ENCODE measurements at regions not wholly inside any gene's neighbourhood (a gene's known extent, or its start where the extent isn't known, plus 50 kb on each side); places are given as distances from the start of the nearest gene placed in this dataset.

DNA sequence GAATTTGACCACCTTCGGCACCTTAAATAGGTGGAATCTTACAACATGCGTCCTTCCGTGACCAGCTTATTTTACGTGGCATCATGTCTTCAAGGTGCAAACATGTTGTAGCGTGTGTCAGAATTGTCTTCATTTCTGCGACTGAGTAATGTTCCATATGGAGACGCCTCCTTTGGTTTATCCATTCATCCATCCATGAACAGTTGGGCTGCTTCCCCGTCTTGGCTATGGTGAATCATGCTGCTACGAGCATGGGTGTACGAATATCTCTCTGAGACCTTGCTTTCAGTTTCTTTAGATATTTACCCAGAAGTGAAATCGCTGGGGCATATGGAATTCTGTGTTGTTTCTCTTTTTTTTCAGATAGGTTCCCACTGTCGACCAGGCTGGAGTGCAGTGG, 391.9 kb upstream of the IRX2 start:
- TF ChIP-seq POLR2A (IDR thresholded peaks at IDR 0.05), result no peak
- TF ChIP-seq CTCF (IDR thresholded peaks at IDR 0.05), result no peak

Data from breast epithelium (tissue), 3 donors.